Suprapubic skin (tissue), 4 donors: ENCODE measurements at regions not wholly inside any gene's neighbourhood (a gene's known extent, or its start where the extent isn't known, plus 50 kb on each side); places are given as distances from the start of the nearest gene placed in this dataset.

Source experiments
- DNase-seq, 2 donors: peaks; one replicate each; pipeline ENCODE4 v3.0.0-alpha.2; 2019; ENCODE audit warnings: low spot score in 2 of 2
- H3K27ac ChIP-seq: fragments of 200-600 bp; sonication (generic); one replicate; pipeline ENCODE4 v1.5.1; 2019
- H3K27me3 ChIP-seq: fragments of 200-600 bp; sonication (generic); one replicate; pipeline ENCODE4 v1.5.1; 2019
- H3K36me3 ChIP-seq: fragments of 200-600 bp; sonication (generic); one replicate; pipeline ENCODE4 v1.5.1; 2019
- H3K4me1 ChIP-seq: fragments of 200-600 bp; sonication (generic); one replicate; pipeline ENCODE4 v1.5.1; 2019
- H3K4me3 ChIP-seq: fragments of 200-600 bp; sonication (generic); one replicate; pipeline ENCODE4 v1.5.1; 2019; ENCODE audit warnings: mild to moderate bottlenecking
- H3K9me3 ChIP-seq: fragments of 200-600 bp; sonication (generic); one replicate; pipeline ENCODE4 v1.5.1; 2019
- CTCF ChIP-seq, 2 donors: fragments of 200-600 bp in 1 of 2; fragments of 450-650 bp in 1 of 2; sonication (generic) in 1 of 2; IDR thresholded peaks; one replicate each; pipeline ENCODE4 v1.5.1; 2016 to 2019; ENCODE audit warnings: antibody characterized with exemption in 2 of 2, mild to moderate bottlenecking in 1 of 2, moderate library complexity in 1 of 2
- EP300 ChIP-seq: sonication (generic); formaldehyde crosslinking; IDR thresholded peaks from one replicate; pipeline ENCODE4 v1.6.1; 2017; ENCODE audit warnings: antibody characterized with exemption
- POLR2A ChIP-seq, 2 donors: fragments of 450-650 bp; IDR thresholded peaks; one replicate each; pipeline ENCODE4 v1.6.1; 2017; ENCODE audit warnings: antibody characterized with exemption in 2 of 2, mild to moderate bottlenecking in 2 of 2, moderate library complexity in 2 of 2
- POLR2AphosphoS5 ChIP-seq, 3 donors: sonication (generic); formaldehyde crosslinking; IDR thresholded peaks; one replicate each; pipeline ENCODE4 v1.6.1; 2017; ENCODE audit warnings: antibody characterized with exemption in 3 of 3
- WGBS: methylation state at CpG from one replicate; pipeline ENCODE4 v1.1.5; 2018; 5-methylcytosine and 5-hydroxymethylcytosine counted together

- Histone ChIP-seq H3K36me3 (no peaks in the 10 kb centered on the region), H3K4me3 (no peak overlapping the region), H3K4me1 (no peaks in the 10 kb centered on the region), H3K27me3 (no peaks in the 10 kb centered on the region), H3K9me3 (no peaks in the 10 kb centered on the region), H3K27ac (no peak overlapping the region)
- DNase-seq: no peak
- 81% methylated on average over 7 of the region's 7 CpGs for WGBS
- TF ChIP-seq POLR2AphosphoS5 (IDR thresholded peaks at IDR 0.05) (no peak), EP300 (no peak), POLR2A (IDR thresholded peaks at IDR 0.05) (no peak), CTCF (IDR thresholded peaks at IDR 0.05) (no peak)
These were observed 318.7 kb upstream of the STT3B start for GRCh38 chr3:31213869-31214486.

GRCh38 chr3:31218082-31218481 is 314.6 kb upstream of the STT3B start:
- TF ChIP-seq POLR2AphosphoS5 (IDR thresholded peaks at IDR 0.05) (no peak), POLR2A (IDR thresholded peaks at IDR 0.05) (no peak), CTCF (IDR thresholded peaks at IDR 0.05) (no peak), EP300 (no peak)
- DNase-seq: no peak
- H3K27me3 ChIP-seq: no peaks in the 10 kb centered on the region
- H3K36me3 ChIP-seq: no peaks in the 10 kb centered on the region
- 91% methylated on average over 3 of the region's 3 CpGs for WGBS
- H3K4me1 ChIP-seq: no peaks in the 10 kb centered on the region
- H3K9me3 ChIP-seq: no peaks in the 10 kb centered on the region
- no peak overlapping the region for H3K27ac ChIP-seq
- no peak overlapping the region for H3K4me3 ChIP-seq

- Histone ChIP-seq H3K27me3 (no peaks in the 10 kb centered on the region), H3K36me3 (no peaks in the 10 kb centered on the region), H3K4me1 (no peaks in the 10 kb centered on the region), H3K4me3 (no peak overlapping the region), H3K9me3 (no peaks in the 10 kb centered on the region), H3K27ac (no peak overlapping the region)
- no peak for DNase-seq
- TF ChIP-seq CTCF (IDR thresholded peaks at IDR 0.05): no peak
- TF ChIP-seq POLR2AphosphoS5 (IDR thresholded peaks at IDR 0.05): no peak
- no peak for TF ChIP-seq POLR2A (IDR thresholded peaks at IDR 0.05)
- TF ChIP-seq EP300: no peak
- 76% methylated on average over 2 of the region's 2 CpGs for WGBS
These were observed 313.4 kb upstream of the STT3B start for GRCh38 chr3:31219131-31219843.

- Histone ChIP-seq H3K36me3 (no peaks in the 10 kb centered on the region), H3K27ac (no peak overlapping the region), H3K4me3 (no peak overlapping the region), H3K4me1 (peaks cover 3% of the 10 kb centered on the region), H3K9me3 (no peaks in the 10 kb centered on the region), H3K27me3 (no peaks in the 10 kb centered on the region)
- TF ChIP-seq CTCF (IDR thresholded peaks at IDR 0.05): no peak
- no peak for TF ChIP-seq POLR2A (IDR thresholded peaks at IDR 0.05)
- no peak for TF ChIP-seq EP300
- 87% methylated on average over 4 of the region's 4 CpGs for WGBS
- no peak for DNase-seq
These were observed 312.3 kb upstream of the STT3B start for GRCh38 chr3:31220431-31220830.

- no peaks in the 10 kb centered on the region for H3K9me3 ChIP-seq
These were observed 309.4 kb upstream of the STT3B start for GRCh38 chr3:31223278-31223677.

More at GRCh38 chr3:31223278-31223677, 309.4 kb upstream of the STT3B start:
- H3K4me3 ChIP-seq: no peak overlapping the region
- no peaks in the 10 kb centered on the region for H3K36me3 ChIP-seq
- DNase-seq: no peak
- H3K4me1 ChIP-seq: peaks cover 20% of the 10 kb centered on the region
- no peak overlapping the region for H3K27ac ChIP-seq
- no peak for TF ChIP-seq CTCF (IDR thresholded peaks at IDR 0.05)
- TF ChIP-seq EP300: no peak
- TF ChIP-seq POLR2A (IDR thresholded peaks at IDR 0.05): no peak
- no peak for TF ChIP-seq POLR2AphosphoS5 (IDR thresholded peaks at IDR 0.05)
- H3K27me3 ChIP-seq: no peaks in the 10 kb centered on the region
- 81% methylated on average over 4 of the region's 4 CpGs for WGBS
